ENCODE measurements at regions not wholly inside any gene's neighbourhood (a gene's known extent, or its start where the extent isn't known, plus 50 kb on each side); places are given as distances from the start of the nearest gene placed in this dataset.

DNA sequence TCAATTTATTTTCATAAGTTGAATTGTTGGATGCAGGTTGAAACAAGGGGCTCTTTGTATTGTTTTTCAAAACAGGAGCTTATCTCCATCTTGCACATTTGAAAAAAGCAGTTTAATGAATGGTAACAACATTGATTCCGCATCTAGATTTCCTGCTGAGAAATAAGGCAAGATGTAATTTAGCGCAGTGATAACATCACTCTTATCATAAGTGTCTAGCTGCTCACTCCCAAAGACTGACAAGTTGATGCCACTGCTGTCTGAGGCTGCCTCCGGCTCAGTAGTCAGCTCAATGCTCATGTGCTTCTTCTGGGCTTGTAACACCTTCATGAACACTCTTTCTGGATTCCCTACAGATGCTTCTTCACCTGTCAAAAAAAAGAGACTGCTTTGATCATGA lies 92.4 kb downstream of the KPNA2 start:
- CTCF ChIA-PET = no interaction called here
- H3K4me3 ChIP-seq = no peak overlapping the region
- H3K4me2 ChIP-seq = no peak overlapping the region
- no peaks in the 10 kb centered on the region for H3K4me1 ChIP-seq
- DNase-seq (ENCODE audit: low read depth in 1 of 2, low spot score in 1 of 2) (no peak), ATAC-seq (no peak), FAIRE-seq (no peak)
- H3K9me3 ChIP-seq = no peaks in the 10 kb centered on the region
- TF ChIP-seq EP300 (IDR thresholded peaks at IDR 0.05) = no peak
- TF ChIP-seq RAD21 (conservative IDR thresholded peaks at IDR 0.05 in 1 of 2, IDR thresholded peaks at IDR 0.05 in 1 of 2) = no peak
- TF ChIP-seq FOSB (CRISPR knock-in tag; IDR thresholded peaks at IDR 0.05) = no peak
- WGBS (ENCODE audit: missing lambda C conversion rate) = 93% methylated on average over 3 of the region's 3 CpGs
- no peak overlapping the region for H3K27ac ChIP-seq
- POLR2A ChIA-PET = no interaction called here

DNA sequence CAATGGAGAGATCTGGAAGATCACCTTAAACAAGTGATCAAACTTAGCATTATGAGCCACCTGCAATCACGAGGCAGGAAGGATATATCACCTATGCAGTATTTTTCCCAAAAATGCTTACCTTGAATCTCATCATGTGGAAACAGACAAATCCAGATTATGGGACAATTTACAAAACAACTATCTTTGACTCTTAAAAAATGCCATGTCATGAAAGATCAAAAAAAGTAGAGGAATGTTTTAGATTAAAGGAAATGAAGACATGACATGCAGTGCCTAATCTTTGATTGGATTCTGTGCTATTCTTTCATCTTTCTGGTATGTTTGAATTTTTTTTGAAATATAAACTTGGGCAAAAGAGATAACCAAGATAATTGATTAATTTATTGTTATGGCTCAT lies 95.9 kb downstream of the KPNA2 start:
- no peak for FAIRE-seq
- TF ChIP-seq NFE2L2 (conservative IDR thresholded peaks at IDR 0.05; ENCODE audit: low read length) (peak; percentile 28; the same call in 1 of the 2 replicates), MAFK (IDR thresholded peaks at IDR 0.05; ENCODE audit: partially characterized antibody) (peak; percentile 70), KDM1A (IDR thresholded peaks at IDR 0.05; ENCODE audit: low read depth) (no peak), ZNF302 (CRISPR knock-in tag; IDR thresholded peaks at IDR 0.05) (no peak)
- CTCF ChIA-PET = interaction anchor here (2.0 kb wide), 1 partner anchor 12 kb away, joined by 5 read pairs; no protein-coding TSS in a partner anchor
- no peak overlapping the region for H3K27ac ChIP-seq
- no peaks in the 10 kb centered on the region for H3K4me1 ChIP-seq
- no peak overlapping the region for H3K4me2 ChIP-seq
- WGBS (ENCODE audit: missing lambda C conversion rate) = 91% methylated on average over 1 of the region's 1 CpG
- ATAC-seq = no peak
- H3K4me3 ChIP-seq = no peak overlapping the region
- POLR2A ChIA-PET = no interaction called here
- DNase-seq (ENCODE audit: low read depth in 1 of 2, low spot score in 1 of 2) = no peak
- H3K9me3 ChIP-seq = no peaks in the 10 kb centered on the region

DNA sequence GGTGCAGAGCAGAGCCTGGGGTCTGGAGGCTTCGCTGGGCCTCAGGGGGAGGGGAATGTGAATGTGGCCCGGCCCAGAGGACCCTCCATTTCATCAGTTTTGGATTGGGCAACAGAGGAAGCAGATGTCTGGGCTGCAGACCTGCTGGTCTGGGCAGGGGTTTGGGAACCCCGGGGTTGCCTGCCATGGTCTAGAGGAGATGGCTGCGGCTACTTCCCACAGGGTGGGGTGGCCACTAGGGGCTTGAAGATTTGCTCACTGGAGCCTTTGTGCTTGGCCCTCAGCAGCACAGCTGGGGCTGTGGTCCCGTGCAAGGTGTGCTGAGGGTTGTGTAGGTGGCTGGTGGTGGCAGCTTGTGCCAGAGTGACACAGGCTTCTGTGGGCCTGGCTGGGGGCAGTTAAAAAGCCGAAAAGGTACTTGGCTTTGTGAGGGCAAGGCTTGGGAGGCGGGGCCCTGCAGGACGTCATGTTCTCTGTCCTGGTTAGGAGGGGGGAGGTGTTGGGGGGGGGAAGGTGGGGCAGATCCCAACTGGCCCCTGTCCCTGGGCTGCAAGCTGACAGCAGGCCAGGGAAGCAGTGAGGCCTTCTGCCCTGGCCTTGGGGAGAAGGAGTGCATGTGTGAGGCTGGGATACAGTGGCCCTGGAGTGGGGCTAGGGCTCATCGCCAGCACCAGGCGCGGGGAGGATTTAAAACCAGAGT lies 98.0 kb downstream of the KPNA2 start:
- H3K4me2 ChIP-seq = no peak overlapping the region
- TF ChIP-seq ZSCAN20 (CRISPR knock-in tag; IDR thresholded peaks at IDR 0.05) (no peak), MYC (IDR thresholded peaks at IDR 0.05; ENCODE audit: borderline replicate concordance, low read length) (no peak), CHD4 (IDR thresholded peaks at IDR 0.05; ENCODE audit: borderline replicate concordance) (no peak), KDM5A (IDR thresholded peaks at IDR 0.05) (no peak), CBX2 (IDR thresholded peaks at IDR 0.05; ENCODE audit: borderline replicate concordance, low read depth) (no peak), HEYL (CRISPR knock-in tag; IDR thresholded peaks at IDR 0.05) (no peak), HDAC2 (IDR thresholded peaks at IDR 0.05) (no peak), TFCP2L1 (CRISPR knock-in tag; IDR thresholded peaks at IDR 0.05) (no peak), RCOR1 (IDR thresholded peaks at IDR 0.05; ENCODE audit: low read depth, low read length) (no peak), FOSL2 (IDR thresholded peaks at IDR 0.05) (no peak), FOSL2 (CRISPR knock-in tag; IDR thresholded peaks at IDR 0.05) (no peak), ELK1 (IDR thresholded peaks at IDR 0.05; ENCODE audit: low read depth, low read length) (no peak)
- TF ChIP-seq, protein P1, sequence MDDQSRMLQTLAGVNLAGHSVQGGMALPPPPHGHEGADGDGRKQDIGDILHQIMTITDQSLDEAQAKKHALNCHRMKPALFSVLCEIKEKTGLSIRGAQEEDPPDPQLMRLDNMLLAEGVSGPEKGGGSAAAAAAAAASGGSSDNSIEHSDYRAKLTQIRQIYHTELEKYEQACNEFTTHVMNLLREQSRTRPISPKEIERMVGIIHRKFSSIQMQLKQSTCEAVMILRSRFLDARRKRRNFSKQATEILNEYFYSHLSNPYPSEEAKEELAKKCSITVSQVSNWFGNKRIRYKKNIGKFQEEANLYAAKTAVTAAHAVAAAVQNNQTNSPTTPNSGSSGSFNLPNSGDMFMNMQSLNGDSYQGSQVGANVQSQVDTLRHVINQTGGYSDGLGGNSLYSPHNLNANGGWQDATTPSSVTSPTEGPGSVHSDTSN (IDR thresholded peaks at IDR 0.05) = no peak
- TF ChIP-seq, protein P2, sequence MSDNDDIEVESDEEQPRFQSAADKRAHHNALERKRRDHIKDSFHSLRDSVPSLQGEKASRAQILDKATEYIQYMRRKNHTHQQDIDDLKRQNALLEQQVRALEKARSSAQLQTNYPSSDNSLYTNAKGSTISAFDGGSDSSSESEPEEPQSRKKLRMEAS (IDR thresholded peaks at IDR 0.05) = no peak
- CTCF ChIA-PET = no interaction called here
- H3K4me3 ChIP-seq = no peak overlapping the region
- 86% methylated on average over 11 of the region's 11 CpGs for WGBS (ENCODE audit: missing lambda C conversion rate)
- DNase-seq (ENCODE audit: low read depth in 1 of 2, low spot score in 1 of 2) (no peak), ATAC-seq (peak; percentile 55 to 75), FAIRE-seq (no peak)
- no peak overlapping the region for H3K27ac ChIP-seq
- no peaks in the 10 kb centered on the region for H3K9me3 ChIP-seq
- no peaks in the 10 kb centered on the region for H3K4me1 ChIP-seq
- POLR2A ChIA-PET = no interaction called here
